Osteoblast (primary cell): ENCODE measurements at regions not wholly inside any gene's neighbourhood (a gene's known extent, or its start where the extent isn't known, plus 50 kb on each side); places are given as distances from the start of the nearest gene placed in this dataset.
"Not testable (repeated sequence)": the region's sequence is repeated elsewhere in the genome, so short reads cannot be mapped to it uniquely, and the experiment has no call there.

Experiments used
- DNase-seq: peaks from one replicate; pipeline ENCODE4 v3.0.0; 2011; ENCODE audit warnings: low spot score, mixed read lengths; ENCODE audit not compliant: insufficient read length; ENCODE audit errors: missing footprints
- H2AFZ ChIP-seq: 2 replicates; pipeline ENCODE4 v1.6.0; 2011; ENCODE audit warnings: mild to moderate bottlenecking, low read length
- H3K27ac ChIP-seq: 2 replicates; pipeline ENCODE4 v1.5.1; 2011; ENCODE audit warnings: mild to moderate bottlenecking, low read depth, low read length, moderate library complexity
- H3K27me3 ChIP-seq: 2 replicates; pipeline ENCODE4 v1.6.0; 2012; ENCODE audit warnings: mild to moderate bottlenecking, control low read depth, inconsistent platforms, low read length, moderate library complexity; ENCODE audit not compliant: insufficient read depth
- H3K36me3 ChIP-seq: 2 replicates; pipeline ENCODE4 v1.5.1; 2011; ENCODE audit warnings: mild to moderate bottlenecking, low read length, control low read depth, moderate library complexity; ENCODE audit not compliant: insufficient read depth
- H3K4me1 ChIP-seq: 2 replicates; pipeline ENCODE4 v1.5.1; 2011; ENCODE audit warnings: mild to moderate bottlenecking, low read length, control low read depth, moderate library complexity; ENCODE audit not compliant: insufficient read depth
- H3K4me2 ChIP-seq: 2 replicates; pipeline ENCODE4 v1.6.0; 2011; ENCODE audit warnings: mild to moderate bottlenecking, low read length; ENCODE audit not compliant: insufficient read depth
- H3K4me3 ChIP-seq: fragments of 200-600 bp; sonication (generic); 3 replicates; pipeline ENCODE4 v1.5.1; 2012; ENCODE audit warnings: mild to moderate bottlenecking, low read length, inconsistent platforms; ENCODE audit not compliant: insufficient read depth
- H3K79me2 ChIP-seq: 2 replicates; pipeline ENCODE4 v1.6.0; 2012; ENCODE audit warnings: mild to moderate bottlenecking, low read length, control low read depth, inconsistent platforms; ENCODE audit not compliant: insufficient read depth
- H3K9me3 ChIP-seq: 2 replicates; pipeline ENCODE4 v1.5.1; 2011; ENCODE audit warnings: low read depth, low read length, control low read depth
- H4K20me1 ChIP-seq: 2 replicates; pipeline ENCODE4 v1.6.0; 2012; ENCODE audit warnings: mild to moderate bottlenecking, low read length, control low read depth; ENCODE audit not compliant: insufficient read depth
- CTCF ChIP-seq: IDR thresholded peaks from 2 replicates; pipeline ENCODE4 v1.5.1; 2011; ENCODE audit warnings: mild to moderate bottlenecking, low read depth, low read length, moderate library complexity; ENCODE audit errors: extremely low read depth

- no peaks in the 10 kb centered on the region for H3K79me2 ChIP-seq
- H3K4me3 ChIP-seq: no peak overlapping the region
- no peaks in the 10 kb centered on the region for H4K20me1 ChIP-seq
- DNase-seq: no peak
- no peaks in the 10 kb centered on the region for H3K9me3 ChIP-seq
- H3K27ac ChIP-seq: no peak overlapping the region
- H2AFZ ChIP-seq: no peak overlapping the region
- no peaks in the 10 kb centered on the region for H3K27me3 ChIP-seq
- H3K4me2 ChIP-seq: no peak overlapping the region
- TF ChIP-seq CTCF: no peak
- H3K4me1 ChIP-seq: no peaks in the 10 kb centered on the region
- no peaks in the 10 kb centered on the region for H3K36me3 ChIP-seq
Measured at GRCh38 chr2:33911327-33911726, 312.2 kb upstream of the FAM98A start.

GRCh38 chr2:33909945-33910695 is 311.0 kb upstream of the FAM98A start:
- no peaks in the 10 kb centered on the region for H3K4me1 ChIP-seq
- no peak for DNase-seq
- no peak for TF ChIP-seq CTCF

GRCh38 chr2:33907866-33908265 is 308.8 kb upstream of the FAM98A start:
- Histone ChIP-seq H3K36me3 (no peaks in the 10 kb centered on the region), H3K27me3 (no peaks in the 10 kb centered on the region), H3K4me2 (no peak overlapping the region), H2AFZ (no peak overlapping the region), H4K20me1 (no peaks in the 10 kb centered on the region), H3K4me3 (no peak overlapping the region), H3K4me1 (no peaks in the 10 kb centered on the region), H3K79me2 (no peaks in the 10 kb centered on the region), H3K27ac (no peak overlapping the region), H3K9me3 (no peaks in the 10 kb centered on the region)
- no peak for TF ChIP-seq CTCF
- DNase-seq: no peak

More at GRCh38 chr2:33909945-33910695, 311.0 kb upstream of the FAM98A start:
- H3K27ac ChIP-seq: no peak overlapping the region
- H3K36me3 ChIP-seq: no peaks in the 10 kb centered on the region
- no peaks in the 10 kb centered on the region for H3K27me3 ChIP-seq
- no peaks in the 10 kb centered on the region for H3K9me3 ChIP-seq
- H4K20me1 ChIP-seq: no peaks in the 10 kb centered on the region
- no peak overlapping the region for H3K4me2 ChIP-seq
- no peaks in the 10 kb centered on the region for H3K79me2 ChIP-seq
- H3K4me3 ChIP-seq: no peak overlapping the region
- no peak overlapping the region for H2AFZ ChIP-seq

- not testable (repeated sequence) for H3K36me3 ChIP-seq, H3K79me2 ChIP-seq, H3K4me1 ChIP-seq, H3K27me3 ChIP-seq, DNase-seq, H2AFZ ChIP-seq, H4K20me1 ChIP-seq, H3K9me3 ChIP-seq, H3K27ac ChIP-seq, H3K4me2 ChIP-seq, H3K4me3 ChIP-seq
Measured at GRCh38 chr2:33906129-33906528, 307.0 kb upstream of the FAM98A start.
